H1 (cell line): ENCODE measurements at regions not wholly inside any gene's neighbourhood (a gene's known extent, or its start where the extent isn't known, plus 50 kb on each side); places are given as distances from the start of the nearest gene placed in this dataset.

ENCODE experiments used
- CTCF ChIA-PET: fragments of 300-600 bp; sonication (Branson Sonifier 250); formaldehyde crosslinking; loops from one replicate; lab custom pipeline; 2021; ENCODE audit not compliant: partially characterized antibody; lab: Charles Lee
- POLR2A ChIA-PET: fragments of 300-600 bp; sonication (Branson Sonifier 250); formaldehyde crosslinking; loops from one replicate; lab custom pipeline; 2021; ENCODE audit warnings: inconsistent platforms; ENCODE audit not compliant: partially characterized antibody; lab: Charles Lee
- DNase-seq, 2 experiments: peaks; one replicate each; pipeline versions ENCODE4 v3.0.0 to v3.0.0-alpha.2; 2010 to 2022; ENCODE audit warnings: low spot score in 2 of 2, low read depth in 1 of 2, mixed read lengths in 1 of 2
- FAIRE-seq: peaks from 2 replicates; lab custom pipeline; 2011; peaks lifted over from hg19 to GRCh38; lab: Jason Lieb, UNC
- H2AFZ ChIP-seq: 2 replicates; pipeline ENCODE4 v1.8.1; 2012; ENCODE audit warnings: low read length, inconsistent platforms
- H2AK5ac ChIP-seq: 2 replicates; pipeline ENCODE4 v1.6.1; 2013; ENCODE audit warnings: low read depth, low read length
- H2BK120ac ChIP-seq: replicated peaks from 2 replicates; pipeline ENCODE3; 2013; ENCODE audit warnings: low read depth, low read length, inconsistent platforms
- H2BK12ac ChIP-seq: 2 replicates; pipeline ENCODE4 v1.6.1; 2013; ENCODE audit warnings: low read depth, low read length
- H2BK15ac ChIP-seq: 2 replicates; pipeline ENCODE4 v1.6.1; 2013; ENCODE audit warnings: low read length
- H2BK20ac ChIP-seq: 2 replicates; pipeline ENCODE4 v1.6.1; 2013; ENCODE audit warnings: low read length
- H2BK5ac ChIP-seq: 2 replicates; pipeline ENCODE4 v1.6.1; 2013; ENCODE audit warnings: low read depth, low read length
- H3K14ac ChIP-seq: 2 replicates; pipeline ENCODE4 v1.6.1; 2013; ENCODE audit warnings: inconsistent platforms; ENCODE audit not compliant: insufficient read length
- H3K18ac ChIP-seq: 2 replicates; pipeline ENCODE4 v1.6.1; 2013; ENCODE audit warnings: low read length; ENCODE audit errors: extremely low read depth
- H3K23ac ChIP-seq: 2 replicates; pipeline ENCODE4 v1.6.1; 2013; ENCODE audit warnings: inconsistent platforms; ENCODE audit not compliant: insufficient read length
- H3K23me2 ChIP-seq: 2 replicates; pipeline ENCODE4 v1.6.1; 2013; ENCODE audit warnings: low read depth, low read length
- H3K27ac ChIP-seq: 2 replicates; pipeline ENCODE4 v1.6.1; 2011; ENCODE audit warnings: low read depth, low read length, inconsistent platforms
- H3K27me3 ChIP-seq, 4 experiments: replicated peaks in 1 of 4; 1 replicate in 1 of 4; 2 replicates in 3 of 4; pipeline versions ENCODE4 v1.6.1 to v1.8.1; 2011 to 2013; ENCODE audit warnings: low read length in 3 of 4, mild to moderate bottlenecking in 3 of 4, inconsistent platforms in 2 of 4, mixed read lengths in 2 of 4, moderate library complexity in 1 of 4; ENCODE audit not compliant: control insufficient read depth in 3 of 4, insufficient read depth in 3 of 4; ENCODE audit errors: extremely low read depth in 1 of 4
- H3K36me3 ChIP-seq, 4 experiments: 2 replicates each; pipeline versions ENCODE4 v1.6.1 to v1.8.1; 2011 to 2013; ENCODE audit warnings: mild to moderate bottlenecking in 4 of 4, low read length in 3 of 4, moderate library complexity in 2 of 4, control low read depth in 1 of 4, inconsistent platforms in 1 of 4; ENCODE audit not compliant: insufficient read depth in 4 of 4, control insufficient read depth in 2 of 4
- H3K4ac ChIP-seq: replicated peaks from 2 replicates; pipeline ENCODE3; 2013; ENCODE audit warnings: low read length, low read depth, mixed read lengths, inconsistent platforms; ENCODE audit not compliant: insufficient read length
- H3K4me1 ChIP-seq, 4 experiments: replicated peaks in 1 of 4; 1 replicate in 1 of 4; 2 replicates in 3 of 4; pipeline versions ENCODE4 v1.6.1 to v1.8.1; 2011 to 2013; ENCODE audit warnings: low read length in 3 of 4, inconsistent platforms in 2 of 4, mixed read lengths in 1 of 4; ENCODE audit not compliant: insufficient read depth in 4 of 4, control insufficient read depth in 3 of 4
- H3K4me2 ChIP-seq, 2 experiments: 2 replicates each; pipeline versions ENCODE4 v1.6.1 to v1.8.1; 2011 to 2013; ENCODE audit warnings: low read depth in 2 of 2, low read length in 2 of 2, control low read depth in 1 of 2, inconsistent platforms in 1 of 2, mild to moderate bottlenecking in 1 of 2; ENCODE audit not compliant: insufficient read depth in 1 of 2
- H3K4me3 ChIP-seq, 4 experiments: fragments of 200-600, 300-600 bp in 1 of 4; sonication (generic), shearing (Covaris generic), sonication (Bioruptor Twin) in 1 of 4; 2 replicates each; pipeline versions ENCODE4 v1.5.1 to v1.8.1; 2011 to 2016; ENCODE audit warnings: low read length in 4 of 4, low read depth in 3 of 4, control low read depth in 2 of 4, inconsistent platforms in 2 of 4, mild to moderate bottlenecking in 2 of 4, mixed read lengths in 1 of 4, moderate library complexity in 1 of 4; ENCODE audit not compliant: insufficient read depth in 2 of 4; ENCODE audit errors: extremely low read depth in 1 of 4
- H3K56ac ChIP-seq: replicated peaks from 2 replicates; pipeline ENCODE3; 2013; ENCODE audit warnings: low read depth, mild to moderate bottlenecking, mixed read lengths, low read length, inconsistent platforms; ENCODE audit not compliant: insufficient read length
- H3K79me1 ChIP-seq: 2 replicates; pipeline ENCODE4 v1.6.1; 2013; ENCODE audit warnings: low read depth, low read length, control low read depth
- H3K79me2 ChIP-seq, 2 experiments: 2 replicates each; pipeline versions ENCODE4 v1.6.1 to v1.8.1; 2012 to 2013; ENCODE audit warnings: low read length in 2 of 2, mild to moderate bottlenecking in 2 of 2, inconsistent platforms in 1 of 2; ENCODE audit not compliant: insufficient read depth in 2 of 2, control insufficient read depth in 1 of 2
- H3K9ac ChIP-seq, 4 experiments: replicated peaks in 1 of 4; 1 replicate in 1 of 4; 2 replicates in 3 of 4; pipeline versions ENCODE4 v1.6.1 to v1.8.1; 2011 to 2013; ENCODE audit warnings: low read depth in 3 of 4, low read length in 3 of 4, control low read depth in 2 of 4, mild to moderate bottlenecking in 2 of 4, moderate library complexity in 2 of 4, inconsistent platforms in 1 of 4; ENCODE audit errors: extremely low read depth in 1 of 4
- H3K9me3 ChIP-seq, 2 experiments: 2 replicates each; pipeline versions ENCODE4 v1.6.1 to v1.8.1; 2012 to 2013; ENCODE audit warnings: mild to moderate bottlenecking in 2 of 2, moderate library complexity in 2 of 2, control low read depth in 1 of 2, inconsistent platforms in 1 of 2, low read depth in 1 of 2, low read length in 1 of 2, mixed read lengths in 1 of 2; ENCODE audit not compliant: insufficient read depth in 2 of 2
- H4K20me1 ChIP-seq, 2 experiments: replicated peaks in 1 of 2; 2 replicates each; pipeline versions ENCODE3 to v1.8.1; 2011 to 2013; ENCODE audit warnings: inconsistent platforms in 2 of 2, low read length in 2 of 2, mild to moderate bottlenecking in 1 of 2; ENCODE audit not compliant: insufficient read depth in 2 of 2, control insufficient read depth in 1 of 2
- H4K5ac ChIP-seq: 2 replicates; pipeline ENCODE4 v1.6.1; 2013; ENCODE audit warnings: low read length, low read depth, mixed read lengths, inconsistent platforms; ENCODE audit not compliant: insufficient read length
- H4K8ac ChIP-seq: 2 replicates; pipeline ENCODE4 v1.8.0; 2013; ENCODE audit warnings: mild to moderate bottlenecking, moderate library complexity, low read length, inconsistent platforms; ENCODE audit not compliant: insufficient read depth; ENCODE audit errors: extremely low read depth
- H4K91ac ChIP-seq: replicated peaks from 2 replicates; pipeline ENCODE3; 2013; ENCODE audit warnings: low read length, mixed read lengths, inconsistent platforms; ENCODE audit not compliant: insufficient read length
- FOSL1 ChIP-seq: IDR thresholded peaks from 2 replicates; pipeline ENCODE4 v1.6.1; 2011; ENCODE audit warnings: mild to moderate bottlenecking, low read depth, low read length, moderate library complexity; ENCODE audit not compliant: insufficient read depth
- HDAC2 ChIP-seq, 2 experiments: fragments of 300-600 bp in 1 of 2; sonication (generic) in 1 of 2; IDR thresholded peaks; 2 replicates each; pipeline ENCODE4 v1.6.1; 2011 to 2012; ENCODE audit warnings: low read depth in 2 of 2, low read length in 2 of 2, mild to moderate bottlenecking in 2 of 2, moderate library complexity in 2 of 2, borderline replicate concordance in 1 of 2, inconsistent platforms in 1 of 2
- HDAC6 ChIP-seq: IDR thresholded peaks from one replicate; pipeline ENCODE4 v1.7.1; 2012; ENCODE audit warnings: low read depth, mild to moderate bottlenecking, inconsistent platforms, low read length, moderate library complexity
- JUND ChIP-seq: IDR thresholded peaks from 2 replicates; pipeline ENCODE4 v1.6.1; 2011; ENCODE audit warnings: mild to moderate bottlenecking, improper control_type of control experiment, low read length
- MAFK ChIP-seq: IDR thresholded peaks from 2 replicates; pipeline ENCODE4 v1.6.1; 2012; ENCODE audit warnings: low read depth, mild to moderate bottlenecking, improper control_type of control experiment, low read length
- SUZ12 ChIP-seq: fragments of 200-600 bp; sonication (generic); IDR thresholded peaks from 2 replicates; pipeline ENCODE4 v1.6.1; 2012; ENCODE audit warnings: mild to moderate bottlenecking, inconsistent platforms, low read length, moderate library complexity, mixed read lengths
- TEAD4 ChIP-seq: IDR thresholded peaks from 2 replicates; pipeline ENCODE4 v1.6.1; 2012; ENCODE audit warnings: low read depth, low read length, inconsistent platforms, mixed read lengths
- YY1 ChIP-seq: IDR thresholded peaks from 2 replicates; pipeline ENCODE4 v1.6.1; 2011; ENCODE audit warnings: low read depth, mild to moderate bottlenecking, low read length
- ZNF274 ChIP-seq: IDR thresholded peaks from 2 replicates; pipeline ENCODE4 v1.7.0; 2012; ENCODE audit warnings: low read length, borderline replicate concordance; ENCODE audit errors: extremely low read depth
- WGBS, 2 experiments: shearing (Covaris generic) in 1 of 2; methylation state at CpG; one replicate each; pipeline versions ENCODE4 v1.1.6 to v1.1.7; 2013 to 2015; ENCODE audit warnings: low lambda C conversion rate in 2 of 2, mixed read lengths in 2 of 2, inconsistent platforms in 1 of 2, low coverage in 1 of 2, missing lambda C conversion rate in 1 of 2; ENCODE audit not compliant: insufficient replicate concordance in 2 of 2, insufficient coverage in 1 of 2, insufficient read length in 1 of 2; ENCODE audit errors: extremely low coverage in 1 of 2, missing lambda C conversion rate in 1 of 2; 5-methylcytosine and 5-hydroxymethylcytosine counted together

GRCh38 chr3:182626484-182627467, 166.5 kb upstream of the ATP11B start:
- H3K4me1 ChIP-seq = no peaks in the 10 kb centered on the region
- no peak overlapping the region for H4K5ac ChIP-seq
- H3K79me2 ChIP-seq = no peaks in the 10 kb centered on the region
- no peak overlapping the region for H3K14ac ChIP-seq
- no peak overlapping the region for H2AFZ ChIP-seq
- FAIRE-seq (no peak), DNase-seq (no peak)
- H3K27me3 ChIP-seq = no peaks in the 10 kb centered on the region
- H3K4me3 ChIP-seq = no peak overlapping the region
- H2BK20ac ChIP-seq = no peak overlapping the region
- H3K56ac ChIP-seq = no peak overlapping the region
- no peak overlapping the region for H2BK15ac ChIP-seq
- H3K9ac ChIP-seq = no peak overlapping the region
- 85% methylated on average over 4 of the region's 4 CpGs; no CpG with 5 or more reads in 1 of the 2 experiments for WGBS, 2 experiments
- no peaks in the 10 kb centered on the region for H3K79me1 ChIP-seq
- no peak overlapping the region for H2BK12ac ChIP-seq
- no peak overlapping the region for H3K27ac ChIP-seq
- no peak overlapping the region for H2BK5ac ChIP-seq
- no peak overlapping the region for H4K91ac ChIP-seq
- H3K36me3 ChIP-seq = no peaks in the 10 kb centered on the region
- no peaks in the 10 kb centered on the region for H4K20me1 ChIP-seq
- H3K4ac ChIP-seq = no peak overlapping the region
- TF ChIP-seq TEAD4 (no peak), YY1 (no peak), MAFK (no peak), FOSL1 (no peak), HDAC6 (no peak), SUZ12 (no peak), JUND (no peak), HDAC2 (IDR thresholded peaks at IDR 0.05; ENCODE audit: borderline replicate concordance in 1 of 2, low read depth in 2 of 2, low read length in 2 of 2) (no peak), ZNF274 (no peak)
- no peak overlapping the region for H3K23ac ChIP-seq
- H3K4me2 ChIP-seq = no peak overlapping the region
- POLR2A ChIA-PET = no interaction called here
- H4K8ac ChIP-seq = no peak overlapping the region
- no peak overlapping the region for H2AK5ac ChIP-seq
- H3K23me2 ChIP-seq = no peaks in the 10 kb centered on the region
- H2BK120ac ChIP-seq = no peak overlapping the region
- H3K18ac ChIP-seq = no peak overlapping the region
- H3K9me3 ChIP-seq = peaks cover 0 to 5% of the 10 kb centered on the region in 2 experiments; a peak in 2 of 4 replicates
- CTCF ChIA-PET = interaction anchor here (0.7 to 2.4 kb wide), 10 partner anchors 9 to 487 kb away, joined by 3 to 10 read pairs (median 3); no protein-coding TSS in a partner anchor
